ENCODE measurements at regions not wholly inside any gene's neighbourhood (a gene's known extent, or its start where the extent isn't known, plus 50 kb on each side); places are given as distances from the start of the nearest gene placed in this dataset.
A peak's percentile ranks its signal among the peaks of the same experiment; 100 is the strongest.

DNA sequence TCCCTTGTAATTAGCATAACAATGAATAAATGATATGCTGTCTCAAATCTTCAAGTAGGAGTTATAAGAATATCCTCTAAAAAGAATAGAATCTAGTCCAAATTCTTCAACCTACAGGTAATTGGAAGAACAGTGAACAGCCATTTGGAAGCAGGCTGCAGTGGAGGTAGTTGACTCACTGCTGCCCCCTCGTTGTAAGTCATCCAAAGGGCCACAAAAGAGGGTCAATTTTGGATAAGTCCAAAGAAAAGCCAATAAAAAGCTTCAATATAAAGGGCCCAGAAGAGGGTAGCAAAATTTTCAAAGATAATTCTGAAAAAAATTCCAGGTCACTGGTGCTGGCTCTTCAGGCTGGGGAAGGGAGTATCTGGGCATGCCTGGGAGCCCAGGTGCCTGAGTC is 60.8 kb upstream of the SSTR4 start:
- H3K9me3 ChIP-seq = no peaks in the 10 kb centered on the region
- H3K4me1 ChIP-seq = peaks cover 11% of the 10 kb centered on the region
- H3K4me3 ChIP-seq = no peak overlapping the region
- H3K27me3 ChIP-seq = no peaks in the 10 kb centered on the region
- intact Hi-C loops (cut with DNase I) = no loop called here
- DNase-seq (ENCODE audit: extremely low spot score in 2 of 2) = no peak
- no peaks in the 10 kb centered on the region for H3K36me3 ChIP-seq
- no peak overlapping the region for H3K27ac ChIP-seq
- TF ChIP-seq, protein P1, sequence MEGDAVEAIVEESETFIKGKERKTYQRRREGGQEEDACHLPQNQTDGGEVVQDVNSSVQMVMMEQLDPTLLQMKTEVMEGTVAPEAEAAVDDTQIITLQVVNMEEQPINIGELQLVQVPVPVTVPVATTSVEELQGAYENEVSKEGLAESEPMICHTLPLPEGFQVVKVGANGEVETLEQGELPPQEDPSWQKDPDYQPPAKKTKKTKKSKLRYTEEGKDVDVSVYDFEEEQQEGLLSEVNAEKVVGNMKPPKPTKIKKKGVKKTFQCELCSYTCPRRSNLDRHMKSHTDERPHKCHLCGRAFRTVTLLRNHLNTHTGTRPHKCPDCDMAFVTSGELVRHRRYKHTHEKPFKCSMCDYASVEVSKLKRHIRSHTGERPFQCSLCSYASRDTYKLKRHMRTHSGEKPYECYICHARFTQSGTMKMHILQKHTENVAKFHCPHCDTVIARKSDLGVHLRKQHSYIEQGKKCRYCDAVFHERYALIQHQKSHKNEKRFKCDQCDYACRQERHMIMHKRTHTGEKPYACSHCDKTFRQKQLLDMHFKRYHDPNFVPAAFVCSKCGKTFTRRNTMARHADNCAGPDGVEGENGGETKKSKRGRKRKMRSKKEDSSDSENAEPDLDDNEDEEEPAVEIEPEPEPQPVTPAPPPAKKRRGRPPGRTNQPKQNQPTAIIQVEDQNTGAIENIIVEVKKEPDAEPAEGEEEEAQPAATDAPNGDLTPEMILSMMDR (IDR thresholded peaks at IDR 0.05) = no peak
- TF ChIP-seq POLR2AphosphoS5 (IDR thresholded peaks at IDR 0.05; ENCODE audit: insufficient read depth in 1 of 2, low read depth in 1 of 2) (no peak), POLR2A (IDR thresholded peaks at IDR 0.05) (no peak)

DNA sequence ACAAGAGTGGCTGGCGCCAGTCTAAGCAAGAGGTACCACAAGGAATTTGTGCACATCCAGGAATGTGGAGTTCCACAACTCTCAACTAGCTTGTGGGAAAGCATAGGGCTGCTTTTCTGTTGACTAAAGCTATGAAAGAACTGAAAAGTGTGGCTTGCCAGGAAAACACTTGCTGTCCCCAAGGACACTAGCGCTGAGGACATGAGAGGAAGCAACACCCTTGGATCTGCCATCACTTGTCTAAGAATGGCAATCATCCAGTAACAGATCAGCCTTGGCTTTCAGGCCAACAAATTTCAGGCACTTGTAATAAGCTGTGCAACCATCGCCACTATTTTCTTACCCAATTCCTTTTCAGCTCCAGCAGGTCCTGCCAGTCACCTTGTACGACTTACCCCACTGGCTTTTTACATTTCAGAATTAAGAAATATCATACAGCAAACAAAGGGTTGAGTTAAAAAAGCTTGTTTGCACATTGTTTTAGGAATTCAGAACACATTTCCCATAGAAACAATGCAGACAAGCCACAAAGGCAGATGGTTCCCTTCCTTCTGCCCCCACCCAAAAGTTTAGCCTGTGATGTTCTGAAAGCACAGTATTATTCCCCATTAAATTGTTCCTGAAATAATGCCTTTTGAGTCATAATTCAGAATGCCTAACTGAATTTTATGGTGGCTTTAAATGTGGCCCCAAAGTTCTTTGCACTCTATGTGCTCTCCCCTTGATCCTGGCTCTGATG is 57.9 kb upstream of the SSTR4 start:
- no peak overlapping the region for H3K27ac ChIP-seq
- DNase-seq (ENCODE audit: extremely low spot score in 2 of 2) = no peak
- TF ChIP-seq, protein P1 (IDR thresholded peaks at IDR 0.05) = no peak
- TF ChIP-seq POLR2A (IDR thresholded peaks at IDR 0.05) = no peak
- TF ChIP-seq POLR2AphosphoS5 (IDR thresholded peaks at IDR 0.05; ENCODE audit: insufficient read depth in 1 of 2, low read depth in 1 of 2) = peak in 1 of 2 donors; percentile 31

DNA sequence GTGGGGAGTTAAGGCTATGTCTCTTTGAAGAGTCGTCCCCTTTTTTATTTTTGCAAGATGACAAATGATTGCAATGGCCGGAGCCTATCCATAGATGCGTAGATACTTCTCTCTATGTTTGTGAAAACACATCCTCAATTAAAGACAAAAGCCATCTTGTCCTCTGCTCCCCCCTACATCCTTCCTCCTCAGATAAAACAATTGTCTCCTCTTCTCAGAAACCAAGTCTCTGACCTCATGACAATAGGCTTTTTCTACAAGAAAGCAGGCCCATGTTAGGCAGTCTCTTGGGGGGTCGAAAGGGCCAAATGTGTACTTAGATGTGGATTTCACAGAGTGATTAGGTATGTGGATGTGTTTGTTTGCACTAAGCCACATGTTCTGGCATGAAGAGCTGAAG is 51.1 kb upstream of the SSTR4 start:
- intact Hi-C loops (cut with DNase I) = no loop called here
- Histone ChIP-seq H3K4me3 (no peak overlapping the region), H3K9me3 (no peaks in the 10 kb centered on the region), H3K27me3 (no peaks in the 10 kb centered on the region), H3K36me3 (no peaks in the 10 kb centered on the region), H3K27ac (no peak overlapping the region), H3K4me1 (no peaks in the 10 kb centered on the region)
- no peak for DNase-seq (ENCODE audit: extremely low spot score in 2 of 2)
- TF ChIP-seq POLR2AphosphoS5 (IDR thresholded peaks at IDR 0.05; ENCODE audit: insufficient read depth in 1 of 2, low read depth in 1 of 2) = no peak
- TF ChIP-seq, protein P1 (IDR thresholded peaks at IDR 0.05) = no peak
- TF ChIP-seq POLR2A (IDR thresholded peaks at IDR 0.05) = no peak

More for the DNA sequence above, 57.9 kb upstream of the SSTR4 start:
- Histone ChIP-seq H3K4me3 (no peak overlapping the region), H3K4me1 (peaks cover 11% of the 10 kb centered on the region), H3K9me3 (no peaks in the 10 kb centered on the region), H3K27me3 (no peaks in the 10 kb centered on the region), H3K36me3 (no peaks in the 10 kb centered on the region)
- intact Hi-C loops (cut with DNase I) = no loop called here

DNA sequence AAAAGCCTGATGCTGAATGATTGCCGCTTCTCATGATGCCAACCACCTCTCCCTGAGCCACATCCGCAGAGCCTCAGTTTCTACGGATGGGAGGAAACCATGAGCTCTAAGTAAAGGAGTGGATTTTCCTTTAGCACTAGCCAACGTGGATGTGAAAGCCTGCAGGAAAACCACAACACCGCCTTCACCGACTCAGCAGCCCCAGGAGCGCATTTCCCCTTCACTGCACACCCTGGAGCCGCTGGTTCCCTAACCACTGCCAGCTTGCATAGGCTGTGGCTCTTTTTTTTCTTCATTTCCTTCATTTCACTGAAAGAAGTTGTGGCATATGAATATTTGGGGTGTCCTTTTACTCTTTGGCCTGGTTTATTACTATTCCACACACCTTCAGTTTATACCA is 50.5 kb upstream of the SSTR4 start:
- TF ChIP-seq, protein P1 (IDR thresholded peaks at IDR 0.05) = no peak
- no peak for TF ChIP-seq POLR2A (IDR thresholded peaks at IDR 0.05)
- TF ChIP-seq POLR2AphosphoS5 (IDR thresholded peaks at IDR 0.05; ENCODE audit: insufficient read depth in 1 of 2, low read depth in 1 of 2) = no peak
- intact Hi-C loops (cut with DNase I) = no loop called here
- H3K27me3 ChIP-seq = no peaks in the 10 kb centered on the region
- DNase-seq (ENCODE audit: extremely low spot score in 2 of 2) = no peak
- no peaks in the 10 kb centered on the region for H3K9me3 ChIP-seq
- H3K27ac ChIP-seq = no peak overlapping the region
- no peaks in the 10 kb centered on the region for H3K36me3 ChIP-seq
- no peak overlapping the region for H3K4me3 ChIP-seq
- no peaks in the 10 kb centered on the region for H3K4me1 ChIP-seq

DNA sequence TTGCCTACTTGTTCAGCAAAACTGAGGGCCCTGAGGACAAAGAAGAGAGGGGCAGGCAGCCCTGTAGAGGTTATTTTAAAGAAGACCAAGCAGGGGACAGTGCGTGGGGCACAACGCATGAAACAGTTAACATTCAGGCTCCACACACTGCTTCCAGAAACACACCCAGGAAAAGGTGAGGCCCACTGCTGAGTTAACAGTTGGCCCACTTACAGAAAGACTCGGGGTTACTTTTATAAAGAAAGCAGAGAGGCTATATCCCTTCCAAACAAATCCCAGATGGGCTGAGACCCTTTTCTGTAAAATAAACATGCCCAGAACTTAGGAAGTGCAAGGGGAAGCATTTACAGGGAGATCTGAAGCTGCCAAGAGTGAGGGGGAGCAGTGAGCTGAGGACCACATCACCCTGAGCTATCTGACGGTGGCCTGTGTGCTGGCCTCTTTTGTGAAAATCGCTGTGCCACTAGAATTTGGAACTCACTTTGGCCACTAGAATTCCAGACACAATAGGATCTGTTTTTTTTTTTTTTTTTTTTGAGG is 49.8 kb upstream of the SSTR4 start:
- TF ChIP-seq, protein P1 (IDR thresholded peaks at IDR 0.05) = no peak
- TF ChIP-seq POLR2A (IDR thresholded peaks at IDR 0.05) = no peak
- no peak for TF ChIP-seq POLR2AphosphoS5 (IDR thresholded peaks at IDR 0.05; ENCODE audit: insufficient read depth in 1 of 2, low read depth in 1 of 2)
- Histone ChIP-seq H3K27ac (no peak overlapping the region), H3K4me3 (no peak overlapping the region), H3K9me3 (no peaks in the 10 kb centered on the region), H3K4me1 (no peaks in the 10 kb centered on the region), H3K27me3 (no peaks in the 10 kb centered on the region), H3K36me3 (no peaks in the 10 kb centered on the region)
- intact Hi-C loops (cut with DNase I) = no loop called here
- no peak for DNase-seq (ENCODE audit: extremely low spot score in 2 of 2)
